ENCODE measurements at regions not wholly inside any gene's neighbourhood (a gene's known extent, or its start where the extent isn't known, plus 50 kb on each side); places are given as distances from the start of the nearest gene placed in this dataset.

DNA sequence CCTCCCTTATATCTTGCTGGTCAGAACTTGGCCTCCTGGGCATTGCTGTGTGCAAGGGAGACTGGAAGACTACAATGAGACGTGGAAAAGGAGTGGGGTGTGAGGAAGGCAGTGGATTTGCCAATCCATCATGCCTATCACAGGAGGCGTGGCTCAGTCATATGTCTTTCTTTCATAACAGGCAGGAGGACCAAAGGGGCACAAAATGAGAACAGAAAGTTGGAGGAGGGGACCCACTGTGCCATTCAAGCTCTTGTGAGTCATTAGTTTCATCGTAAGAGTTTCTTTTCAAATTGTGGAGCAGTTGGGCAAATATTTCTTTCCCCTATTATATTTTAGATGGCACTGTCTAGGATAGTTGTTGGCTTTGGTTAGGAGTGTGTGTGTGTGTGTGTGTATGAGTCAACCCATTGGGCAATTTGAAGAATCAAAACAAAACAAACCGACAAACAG is 471.5 kb downstream of the TSHZ3 start (continued):
- TF ChIP-seq, protein P1, sequence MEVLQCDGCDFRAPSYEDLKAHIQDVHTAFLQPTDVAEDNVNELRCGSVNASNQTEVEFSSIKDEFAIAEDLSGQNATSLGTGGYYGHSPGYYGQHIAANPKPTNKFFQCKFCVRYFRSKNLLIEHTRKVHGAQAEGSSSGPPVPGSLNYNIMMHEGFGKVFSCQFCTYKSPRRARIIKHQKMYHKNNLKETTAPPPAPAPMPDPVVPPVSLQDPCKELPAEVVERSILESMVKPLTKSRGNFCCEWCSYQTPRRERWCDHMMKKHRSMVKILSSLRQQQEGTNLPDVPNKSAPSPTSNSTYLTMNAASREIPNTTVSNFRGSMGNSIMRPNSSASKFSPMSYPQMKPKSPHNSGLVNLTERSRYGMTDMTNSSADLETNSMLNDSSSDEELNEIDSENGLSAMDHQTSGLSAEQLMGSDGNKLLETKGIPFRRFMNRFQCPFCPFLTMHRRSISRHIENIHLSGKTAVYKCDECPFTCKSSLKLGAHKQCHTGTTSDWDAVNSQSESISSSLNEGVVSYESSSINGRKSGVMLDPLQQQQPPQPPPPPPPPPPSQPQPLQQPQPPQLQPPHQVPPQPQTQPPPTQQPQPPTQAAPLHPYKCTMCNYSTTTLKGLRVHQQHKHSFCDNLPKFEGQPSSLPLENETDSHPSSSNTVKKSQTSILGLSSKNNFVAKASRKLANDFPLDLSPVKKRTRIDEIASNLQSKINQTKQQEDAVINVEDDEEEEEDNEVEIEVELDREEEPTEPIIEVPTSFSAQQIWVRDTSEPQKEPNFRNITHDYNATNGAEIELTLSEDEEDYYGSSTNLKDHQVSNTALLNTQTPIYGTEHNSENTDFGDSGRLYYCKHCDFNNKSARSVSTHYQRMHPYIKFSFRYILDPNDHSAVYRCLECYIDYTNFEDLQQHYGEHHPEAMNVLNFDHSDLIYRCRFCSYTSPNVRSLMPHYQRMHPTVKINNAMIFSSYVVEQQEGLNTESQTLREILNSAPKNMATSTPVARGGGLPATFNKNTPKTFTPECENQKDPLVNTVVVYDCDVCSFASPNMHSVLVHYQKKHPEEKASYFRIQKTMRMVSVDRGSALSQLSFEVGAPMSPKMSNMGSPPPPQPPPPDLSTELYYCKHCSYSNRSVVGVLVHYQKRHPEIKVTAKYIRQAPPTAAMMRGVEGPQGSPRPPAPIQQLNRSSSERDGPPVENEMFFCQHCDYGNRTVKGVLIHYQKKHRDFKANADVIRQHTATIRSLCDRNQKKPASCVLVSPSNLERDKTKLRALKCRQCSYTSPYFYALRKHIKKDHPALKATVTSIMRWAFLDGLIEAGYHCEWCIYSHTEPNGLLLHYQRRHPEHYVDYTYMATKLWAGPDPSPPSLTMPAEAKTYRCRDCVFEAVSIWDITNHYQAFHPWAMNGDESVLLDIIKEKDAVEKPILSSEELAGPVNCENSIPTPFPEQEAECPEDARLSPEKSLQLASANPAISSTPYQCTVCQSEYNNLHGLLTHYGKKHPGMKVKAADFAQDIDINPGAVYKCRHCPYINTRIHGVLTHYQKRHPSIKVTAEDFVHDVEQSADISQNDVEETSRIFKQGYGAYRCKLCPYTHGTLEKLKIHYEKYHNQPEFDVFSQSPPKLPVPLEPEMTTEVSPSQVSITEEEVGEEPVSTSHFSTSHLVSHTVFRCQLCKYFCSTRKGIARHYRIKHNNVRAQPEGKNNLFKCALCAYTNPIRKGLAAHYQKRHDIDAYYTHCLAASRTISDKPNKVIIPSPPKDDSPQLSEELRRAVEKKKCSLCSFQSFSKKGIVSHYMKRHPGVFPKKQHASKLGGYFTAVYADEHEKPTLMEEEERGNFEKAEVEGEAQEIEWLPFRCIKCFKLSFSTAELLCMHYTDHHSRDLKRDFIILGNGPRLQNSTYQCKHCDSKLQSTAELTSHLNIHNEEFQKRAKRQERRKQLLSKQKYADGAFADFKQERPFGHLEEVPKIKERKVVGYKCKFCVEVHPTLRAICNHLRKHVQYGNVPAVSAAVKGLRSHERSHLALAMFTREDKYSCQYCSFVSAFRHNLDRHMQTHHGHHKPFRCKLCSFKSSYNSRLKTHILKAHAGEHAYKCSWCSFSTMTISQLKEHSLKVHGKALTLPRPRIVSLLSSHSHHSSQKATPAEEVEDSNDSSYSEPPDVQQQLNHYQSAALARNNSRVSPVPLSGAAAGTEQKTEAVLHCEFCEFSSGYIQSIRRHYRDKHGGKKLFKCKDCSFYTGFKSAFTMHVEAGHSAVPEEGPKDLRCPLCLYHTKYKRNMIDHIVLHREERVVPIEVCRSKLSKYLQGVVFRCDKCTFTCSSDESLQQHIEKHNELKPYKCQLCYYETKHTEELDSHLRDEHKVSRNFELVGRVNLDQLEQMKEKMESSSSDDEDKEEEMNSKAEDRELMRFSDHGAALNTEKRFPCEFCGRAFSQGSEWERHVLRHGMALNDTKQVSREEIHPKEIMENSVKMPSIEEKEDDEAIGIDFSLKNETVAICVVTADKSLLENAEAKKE (CRISPR knock-in tag; IDR thresholded peaks at IDR 0.05) = no peak
- TF ChIP-seq ZNF331 (CRISPR knock-in tag; IDR thresholded peaks at IDR 0.05; ENCODE audit: low read depth) (no peak), STAT1 (IDR thresholded peaks at IDR 0.05; ENCODE audit: unreplicated experiment) (no peak), NANOG (IDR thresholded peaks at IDR 0.05; ENCODE audit: borderline replicate concordance) (no peak), ZNF114 (CRISPR knock-in tag; IDR thresholded peaks at IDR 0.05) (no peak), CTCF (conservative IDR thresholded peaks at IDR 0.05; ENCODE audit: low read depth in 2 of 2) (no peak), CREB1 (CRISPR knock-in tag; IDR thresholded peaks at IDR 0.05; ENCODE audit: low read depth) (no peak), EZH2phosphoT487 (IDR thresholded peaks at IDR 0.05; ENCODE audit: unreplicated experiment) (no peak), ETS1 (IDR thresholded peaks at IDR 0.05) (no peak), EZH2 (IDR thresholded peaks at IDR 0.05; ENCODE audit: low read depth, unreplicated experiment) (no peak)
